Fibroblast of lung (primary cell): ENCODE measurements at regions not wholly inside any gene's neighbourhood (a gene's known extent, or its start where the extent isn't known, plus 50 kb on each side); places are given as distances from the start of the nearest gene placed in this dataset.

Experiments used
- CTCF ChIP-seq, 2 donors: IDR thresholded peaks in 1 of 2; conservative IDR thresholded peaks in 1 of 2; 1 replicate in 1 of 2; 2 replicates in 1 of 2; pipeline ENCODE4 v1.5.1; 2011 to 2012; ENCODE audit warnings: low read length in 2 of 2, control low read depth in 1 of 2, inconsistent platforms in 1 of 2, low read depth in 1 of 2, mild to moderate bottlenecking in 1 of 2
- EZH2 ChIP-seq: IDR thresholded peaks from 2 replicates; pipeline ENCODE4 v1.5.1; 2012; ENCODE audit warnings: low read length, control low read depth, mild to moderate bottlenecking; ENCODE audit errors: missing control alignments

- no peak for TF ChIP-seq CTCF (conservative IDR thresholded peaks at IDR 0.05 in 1 of 2, IDR thresholded peaks at IDR 0.05 in 1 of 2; ENCODE audit: low read depth in 1 of 2, low read length in 2 of 2)
- TF ChIP-seq EZH2, result no peak
Observed at GRCh38 chrX:39293203-39293602, 491.9 kb downstream of the MID1IP1 start.
